HCT116 (cell line): ENCODE measurements at regions not wholly inside any gene's neighbourhood (a gene's known extent, or its start where the extent isn't known, plus 50 kb on each side); places are given as distances from the start of the nearest gene placed in this dataset.

Experiments used
- ATAC-seq: fragments of 200-7000 bp; cut with Tn5 transposase; 2 replicates; pipeline ENCODE4 v1.9.1; 2020; ENCODE audit warnings: mild to moderate bottlenecking, moderate library complexity
- BruUV-seq: library from RNA; stranded (reverse); fragments of 400-500 nt; replicated peaks from 2 replicates; lab custom pipeline; 2021; lab: Mats Ljungman, UMichigan
- CTCF ChIA-PET: fragments of 300-600 bp; sonication (Branson Sonifier 250); formaldehyde crosslinking; loops from one replicate; lab custom pipeline; 2021; ENCODE audit warnings: antibody characterized with exemption; lab: Charles Lee
- POLR2A ChIA-PET: fragments of 300-600, 350-600 bp; sonication (Branson Sonifier 250); formaldehyde crosslinking; loops from one replicate; lab custom pipeline; 2021; ENCODE audit warnings: antibody characterized with exemption; lab: Charles Lee
- RAD21 ChIA-PET, 2 experiments: fragments of 300-600 bp; sonication (Branson Sonifier 250); formaldehyde crosslinking; loops; one replicate each; lab custom pipeline; 2023; ENCODE audit warnings: low total read pairs in 2 of 2; ENCODE audit not compliant: uncharacterized antibody in 2 of 2, unreplicated experiment in 2 of 2, low non-redundant PET in 1 of 2; lab: Charles Lee
- DNase-seq: peaks from one replicate; pipeline ENCODE4 v3.0.0-alpha.2; 2010; ENCODE audit warnings: low read depth, low spot score
- H2AFZ ChIP-seq: fragments of 200-600 bp; shearing (Covaris generic), sonication (generic); 2 replicates; pipeline ENCODE4 v1.6.1; 2017; ENCODE audit warnings: low read depth, mixed run types, mixed read lengths, antibody characterized with exemption, low read length; ENCODE audit not compliant: poor library complexity, severe bottlenecking
- H3K27ac ChIP-seq: 2 replicates; pipeline ENCODE4 v1.5.1; 2012; ENCODE audit warnings: low read depth, low read length
- H3K27me3 ChIP-seq: fragments of 200-600 bp; sonication (generic); 2 replicates; pipeline ENCODE4 v1.6.1; 2016; ENCODE audit warnings: mixed run types, low read length, mixed read lengths; ENCODE audit not compliant: insufficient read depth
- H3K36me3 ChIP-seq, 2 experiments: fragments of 200-500 bp in 1 of 2; fragments of 200-600 bp in 1 of 2; sonication (Bioruptor generic) in 1 of 2; sonication (generic) in 1 of 2; 2 replicates each; pipeline versions ENCODE4 v1.5.1 to v1.6.1; 2014 to 2016; ENCODE audit warnings: low read length in 2 of 2, inconsistent platforms in 1 of 2, mixed read lengths in 1 of 2, mixed run types in 1 of 2; ENCODE audit not compliant: insufficient read depth in 2 of 2, control insufficient read depth in 1 of 2
- H3K4me1 ChIP-seq, 2 experiments: fragments of 200-600 bp in 1 of 2; sonication (generic) in 1 of 2; 2 replicates each; pipeline versions ENCODE4 v1.5.1 to v1.6.1; 2012 to 2017; ENCODE audit warnings: low read length in 2 of 2, inconsistent platforms in 1 of 2, mild to moderate bottlenecking in 1 of 2, mixed read lengths in 1 of 2, mixed run types in 1 of 2, moderate library complexity in 1 of 2; ENCODE audit not compliant: insufficient read depth in 2 of 2, control insufficient read depth in 1 of 2
- H3K4me2 ChIP-seq: fragments of 200-600 bp; sonication (generic); 2 replicates; pipeline ENCODE4 v1.6.1; 2017; ENCODE audit warnings: mixed run types, low read length, mixed read lengths
- H3K4me3 ChIP-seq, 2 experiments: fragments of 200-600 bp in 1 of 2; sonication (generic) in 1 of 2; replicated peaks in 1 of 2; 2 replicates each; pipeline ENCODE4 v1.5.1; 2011 to 2016; ENCODE audit warnings: low read length in 2 of 2, control low read depth in 1 of 2, low read depth in 1 of 2, mild to moderate bottlenecking in 1 of 2, mixed read lengths in 1 of 2, mixed run types in 1 of 2
- H3K79me2 ChIP-seq: fragments of 200-600 bp; sonication (generic); 2 replicates; pipeline ENCODE4 v1.6.1; 2017; ENCODE audit warnings: mild to moderate bottlenecking, mixed run types, low read length, moderate library complexity, mixed read lengths; ENCODE audit not compliant: insufficient read depth
- H3K9ac ChIP-seq: fragments of 200-600 bp; sonication (generic); 2 replicates; pipeline ENCODE4 v1.6.1; 2016; ENCODE audit warnings: low read length, mixed read lengths
- H3K9me2 ChIP-seq: fragments of 200-600 bp; sonication (generic), shearing (Covaris generic); 2 replicates; pipeline ENCODE4 v1.6.1; 2017; ENCODE audit warnings: mixed run types, mild to moderate bottlenecking, moderate library complexity; ENCODE audit not compliant: insufficient read depth
- H3K9me3 ChIP-seq, 2 experiments: fragments of 200-500 bp in 1 of 2; fragments of 200-600 bp in 1 of 2; sonication (Bioruptor generic) in 1 of 2; sonication (generic) in 1 of 2; 2 replicates each; pipeline ENCODE4 v1.6.1; 2014 to 2017; ENCODE audit warnings: low read length in 2 of 2, mixed read lengths in 2 of 2, inconsistent platforms in 1 of 2, low read depth in 1 of 2, mild to moderate bottlenecking in 1 of 2, mixed run types in 1 of 2, moderate library complexity in 1 of 2; ENCODE audit not compliant: control insufficient read depth in 1 of 2, insufficient read depth in 1 of 2
- H4K20me1 ChIP-seq: fragments of 200-600 bp; sonication (generic), shearing (Covaris generic); 2 replicates; pipeline ENCODE4 v1.6.1; 2017; ENCODE audit warnings: mixed run types, mild to moderate bottlenecking, moderate library complexity; ENCODE audit not compliant: insufficient read depth
- CBX3 ChIP-seq: IDR thresholded peaks from 2 replicates; pipeline ENCODE4 v1.6.1; 2012; ENCODE audit warnings: low read depth
- CTCF ChIP-seq, 3 experiments: fragments of 200-600 bp in 1 of 3; sonication (generic) in 1 of 3; IDR thresholded peaks in 2 of 3; conservative IDR thresholded peaks in 1 of 3; 2 replicates each; pipeline ENCODE4 v1.5.1; 2012 to 2017; ENCODE audit warnings: low read depth in 2 of 3, low read length in 2 of 3, antibody characterized with exemption in 1 of 3, borderline replicate concordance in 1 of 3, control low read depth in 1 of 3, mild to moderate bottlenecking in 1 of 3, mixed read lengths in 1 of 3, mixed run types in 1 of 3, moderate library complexity in 1 of 3; ENCODE audit not compliant: insufficient read depth in 1 of 3
- EGR1 ChIP-seq: IDR thresholded peaks from 2 replicates; pipeline ENCODE4 v1.6.1; 2012; ENCODE audit warnings: low read depth
- ELF1 ChIP-seq: IDR thresholded peaks from 2 replicates; pipeline ENCODE4 v1.6.1; 2012; ENCODE audit warnings: low read depth, borderline replicate concordance
- EZH2 ChIP-seq: fragments of 200-600 bp; sonication (generic); IDR thresholded peaks from 2 replicates; pipeline ENCODE4 v1.6.1; 2017; ENCODE audit warnings: antibody characterized with exemption, mixed run types
- EZH2phosphoT487 ChIP-seq: fragments of 200-600 bp; IDR thresholded peaks from 2 replicates; pipeline ENCODE4 v1.6.1; 2018; ENCODE audit warnings: antibody characterized with exemption, borderline replicate concordance
- FOSL1 ChIP-seq: IDR thresholded peaks from 2 replicates; pipeline ENCODE4 v1.6.1; 2012; ENCODE audit warnings: low read depth
- JUND ChIP-seq: IDR thresholded peaks from 2 replicates; pipeline ENCODE4 v1.6.1; 2012
- MAX ChIP-seq: IDR thresholded peaks from 2 replicates; pipeline ENCODE4 v1.6.1; 2012
- POLR2A ChIP-seq: IDR thresholded peaks from 2 replicates; pipeline ENCODE4 v1.7.0; 2011; ENCODE audit warnings: borderline replicate concordance; ENCODE audit not compliant: insufficient read depth, insufficient read length; ENCODE audit errors: extremely low read depth
- POLR2AphosphoS5 ChIP-seq: IDR thresholded peaks from 2 replicates; pipeline ENCODE4 v1.6.1; 2011; ENCODE audit warnings: mild to moderate bottlenecking, low read depth, low read length, moderate library complexity
- RAD21 ChIP-seq: IDR thresholded peaks from 2 replicates; pipeline ENCODE4 v1.6.1; 2012; ENCODE audit warnings: low read depth, mild to moderate bottlenecking
- SIN3A ChIP-seq: IDR thresholded peaks from 2 replicates; pipeline ENCODE4 v1.6.1; 2012; ENCODE audit warnings: low read depth
- SP1 ChIP-seq: IDR thresholded peaks from 2 replicates; pipeline ENCODE4 v1.6.1; 2012; ENCODE audit warnings: low read depth
- SRF ChIP-seq: IDR thresholded peaks from 2 replicates; pipeline ENCODE4 v1.6.1; 2012; ENCODE audit warnings: low read depth
- TCF7L2 ChIP-seq: IDR thresholded peaks from 2 replicates; pipeline ENCODE4 v1.7.0; 2011; ENCODE audit warnings: borderline replicate concordance, inconsistent platforms; ENCODE audit not compliant: insufficient read depth, insufficient read length; ENCODE audit errors: extremely low read depth
- YY1 ChIP-seq: IDR thresholded peaks from 2 replicates; pipeline ENCODE4 v1.6.1; 2011; ENCODE audit warnings: low read length, low read depth, moderate library complexity, mild to moderate bottlenecking; ENCODE audit not compliant: insufficient replicate concordance; ENCODE audit errors: extremely low read depth
- ZFX ChIP-seq: fragments of 450-650 bp; IDR thresholded peaks from 2 replicates; pipeline ENCODE4 v1.6.1; 2017
- ZNF274 ChIP-seq: fragments of 200-500 bp; sonication (Bioruptor generic); IDR thresholded peaks from 2 replicates; pipeline ENCODE4 v1.6.1; 2014; ENCODE audit warnings: mild to moderate bottlenecking, low read depth, low read length, inconsistent platforms
- intact Hi-C: fragments of 100-400 bp; cut with micrococcal nuclease; formaldehyde crosslinking; loops from 2 replicates; pipeline ENCODE4 v1.10.0; 2022

GRCh38 chr3:79906106-79906505 lies 138.3 kb upstream of the ROBO1 start:
- intact Hi-C loops, result no loop called here
- no peak overlapping the region for H3K9ac ChIP-seq
- peaks cover 6 to 15% of the 10 kb centered on the region in 2 experiments; a peak in 2 of 4 replicates for H3K9me3 ChIP-seq
- no peak for ATAC-seq
- CTCF ChIA-PET, result no interaction called here
- H2AFZ ChIP-seq, result no peak overlapping the region
- RAD21 ChIA-PET, result no interaction called here
- no peaks in the 10 kb centered on the region for H3K27me3 ChIP-seq
- BruUV-seq, result no TSS peak
- no peaks in the 10 kb centered on the region for H3K79me2 ChIP-seq
- TF ChIP-seq CTCF (IDR thresholded peaks at IDR 0.05 in 2 of 3, conservative IDR thresholded peaks at IDR 0.05 in 1 of 3; ENCODE audit: borderline replicate concordance in 1 of 3, insufficient read depth in 1 of 3, low read depth in 2 of 3, low read length in 2 of 3) (no peak), EGR1 (no peak), FOSL1 (no peak), TCF7L2 (no peak), CBX3 (no peak), SIN3A (no peak)
- H3K27ac ChIP-seq, result no peak overlapping the region
- no peaks in the 10 kb centered on the region for H3K9me2 ChIP-seq
- no peak overlapping the region for H3K4me2 ChIP-seq
- no peaks in the 10 kb centered on the region for H3K4me1 ChIP-seq
- DNase-seq, result no peak
- H3K36me3 ChIP-seq, result no peaks in the 10 kb centered on the region
- no peaks in the 10 kb centered on the region; the same call in 1 of the 2 replicates for H4K20me1 ChIP-seq
- POLR2A ChIA-PET, result no interaction called here
- H3K4me3 ChIP-seq, result no peak overlapping the region

- ChIA-PET RAD21 (no interaction called here), POLR2A (no interaction called here), CTCF (no interaction called here)
- H3K4me1 ChIP-seq, result no peaks in the 10 kb centered on the region
- H3K79me2 ChIP-seq, result no peaks in the 10 kb centered on the region
- H3K9me3 ChIP-seq, result peaks cover 6 to 23% of the 10 kb centered on the region in 2 experiments; a peak in 3 of 4 replicates
- no peaks in the 10 kb centered on the region; a peak in 1 of 4 replicates for H3K36me3 ChIP-seq
- H3K9me2 ChIP-seq, result no peaks in the 10 kb centered on the region
- no peak overlapping the region for H2AFZ ChIP-seq
- H4K20me1 ChIP-seq, result no peaks in the 10 kb centered on the region; the same call in 1 of the 2 replicates
- no peaks in the 10 kb centered on the region for H3K27me3 ChIP-seq
- ATAC-seq (no peak), DNase-seq (no peak)
- no peak overlapping the region for H3K27ac ChIP-seq
- no peak overlapping the region for H3K4me2 ChIP-seq
- H3K9ac ChIP-seq, result no peak overlapping the region
- no TSS peak for BruUV-seq
- no peak overlapping the region for H3K4me3 ChIP-seq
- intact Hi-C loops, result no loop called here
- TF ChIP-seq POLR2A (no peak), FOSL1 (no peak), EZH2 (no peak), SP1 (no peak), YY1 (no peak), ZNF274 (no peak), TCF7L2 (no peak), MAX (no peak), JUND (no peak), ZFX (no peak), CTCF (IDR thresholded peaks at IDR 0.05 in 2 of 3, conservative IDR thresholded peaks at IDR 0.05 in 1 of 3; ENCODE audit: borderline replicate concordance in 1 of 3, insufficient read depth in 1 of 3, low read depth in 2 of 3, low read length in 2 of 3) (no peak), CBX3 (no peak), EGR1 (no peak), ELF1 (no peak), SRF (no peak), POLR2AphosphoS5 (no peak), RAD21 (no peak), EZH2phosphoT487 (no peak)
These were observed 134.4 kb upstream of the ROBO1 start for GRCh38 chr3:79902151-79902550.
